Heart left ventricle (tissue), 16 donors: ENCODE measurements at regions not wholly inside any gene's neighbourhood (a gene's known extent, or its start where the extent isn't known, plus 50 kb on each side); places are given as distances from the start of the nearest gene placed in this dataset.

ENCODE experiments used
- ATAC-seq, 4 donors: fragments of 200-7000 bp; cut with Tn5 transposase; one replicate each; pipeline ENCODE4 v1.9.1; 2020 to 2022; ENCODE audit warnings: moderate library complexity in 4 of 4, mild to moderate bottlenecking in 3 of 4, moderate number of reproducible peaks in 1 of 4
- DNase-seq, 5 donors: peaks; one replicate each; pipeline ENCODE4 v3.0.0-alpha.2; 2020
- H3K27ac ChIP-seq, 12 donors: fragments of 200-600 bp; sonication (generic) in 4 of 12; one replicate each; pipeline versions ENCODE4 v1.5.0 to v1.8.0; 2016 to 2022; ENCODE audit warnings: mild to moderate bottlenecking in 2 of 12
- H3K27me3 ChIP-seq, 9 donors: fragments of 200-600 bp; sonication (generic) in 2 of 9; one replicate each; pipeline versions ENCODE4 v1.5.1 to v1.8.0; 2016 to 2022; ENCODE audit warnings: mild to moderate bottlenecking in 3 of 9
- H3K36me3 ChIP-seq, 9 donors: fragments of 200-600 bp; sonication (generic) in 2 of 9; one replicate each; pipeline versions ENCODE4 v1.5.0 to v1.8.0; 2018 to 2022; ENCODE audit warnings: mild to moderate bottlenecking in 2 of 9
- H3K4me1 ChIP-seq, 12 donors: fragments of 200-600 bp; sonication (generic) in 4 of 12; one replicate each; pipeline versions ENCODE4 v1.5.0 to v1.8.0; 2016 to 2022; ENCODE audit warnings: mild to moderate bottlenecking in 3 of 12
- H3K4me3 ChIP-seq, 12 donors: fragments of 200-600 bp; sonication (generic) in 4 of 12; one replicate each; pipeline versions ENCODE4 v1.5.0 to v1.8.0; 2017 to 2022; ENCODE audit warnings: mild to moderate bottlenecking in 9 of 12, moderate library complexity in 4 of 12
- H3K9me3 ChIP-seq, 12 donors: fragments of 200-600 bp; sonication (generic) in 4 of 12; one replicate each; pipeline versions ENCODE4 v1.5.0 to v1.8.0; 2016 to 2022; ENCODE audit warnings: mild to moderate bottlenecking in 1 of 12
- CTCF ChIP-seq, 12 donors: fragments of 200-600 bp; sonication (generic) in 4 of 12; IDR thresholded peaks; one replicate each; pipeline versions ENCODE4 v1.5.0 to v1.8.0; 2018 to 2022; ENCODE audit warnings: antibody characterized with exemption in 12 of 12, mild to moderate bottlenecking in 5 of 12
- POLR2A ChIP-seq, 2 donors: fragments of 450-650 bp; IDR thresholded peaks; one replicate each; pipeline ENCODE4 v1.6.1; 2017; ENCODE audit warnings: antibody characterized with exemption in 2 of 2, mild to moderate bottlenecking in 2 of 2, moderate library complexity in 2 of 2
- WGBS, 4 donors: extraction: QIAGEN DNeasy Blood & Tissue Kit in 2 of 4; methylation state at CpG; one replicate each; pipeline versions ENCODE4 v1.1.5 to v1.1.7; 2013 to 2018; 5-methylcytosine and 5-hydroxymethylcytosine counted together
- intact Hi-C, 10 donors: fragments of 100-400 bp; cut with DNase I; formaldehyde crosslinking; loops; one replicate each; pipeline versions ENCODE4 v1.11.1 to v1.14.2; 2022
- donor health status: ischemic (EF 13 %, LVEDD 7.1; RV severe dilation, severe dysfunction).
- donor health status: healthy with polysubstance abuse.
- donor health status: DM: no; HTN: yes; CAD: no.
- donor health status: DM: no; HTN: no; CAD: no.
- donor health status: ischemic (EF 25% LVEDD 6.9; RV normal size, moderate dysfunction).
- donor health status: ischemic (EF 25% LVEDD 5.7; RV mildly dilated, moderate dysfunction).
- donor health status: healthy.
- donor health status: DM: yes; HTN: yes; CAD: no.
- donor health status: ischemic (EF 35%, LVEDD 5.7; RV mildly dilated, moderate dysfunction).
- donor health status: nonischemic (EF 11% LVEDD 7.7; RV severe dilation, severe dysfunction).
- donor health status: DM: yes; HTN: yes; CAD: no.
- donor health status: PGD.
- donor health status: ischemic (EF 29% LVEDD 5.4; RV normal size, mild dysfunction).
- donor health status: nonischemic (EF 23%, LVEDD 6.1; RV moderate dilation, normal function).

- intact Hi-C loops, result no loop called here
Observed at GRCh38 chr5:13214182-13214581, 730.3 kb downstream of the DNAH5 start.

GRCh38 chr5:13212886-13213285 is 731.6 kb downstream of the DNAH5 start:
- H3K9me3 ChIP-seq, result no peaks in the 10 kb centered on the region
- H3K4me3 ChIP-seq, result no peak overlapping the region
- H3K27me3 ChIP-seq, result no peaks in the 10 kb centered on the region
- WGBS, 4 donors, result 75 to 81% (median 77%) methylated on average over 4 of the region's 4 CpGs
- H3K36me3 ChIP-seq, result no peaks in the 10 kb centered on the region
- DNase-seq (no peak), ATAC-seq (no peak)
- intact Hi-C loops, result no loop called here
- no peak overlapping the region for H3K27ac ChIP-seq
- TF ChIP-seq POLR2A (IDR thresholded peaks at IDR 0.05), result no peak
- TF ChIP-seq CTCF (IDR thresholded peaks at IDR 0.05), result no peak
- no peaks in the 10 kb centered on the region for H3K4me1 ChIP-seq

More at GRCh38 chr5:13214182-13214581, 730.3 kb downstream of the DNAH5 start:
- no peaks in the 10 kb centered on the region for H3K36me3 ChIP-seq
- H3K27ac ChIP-seq, result no peak overlapping the region
- H3K9me3 ChIP-seq, result peaks cover 0 to 2% (median 0%) of the 10 kb centered on the region in 12 donors
- no peak overlapping the region for H3K4me3 ChIP-seq
- DNase-seq, result no peak
- no peak for ATAC-seq
- TF ChIP-seq CTCF (IDR thresholded peaks at IDR 0.05), result no peak
- TF ChIP-seq POLR2A (IDR thresholded peaks at IDR 0.05), result no peak
- 0 to 21% (median 8%) methylated on average over 1 of the region's 1 CpG for WGBS, 4 donors
- H3K4me1 ChIP-seq, result no peaks in the 10 kb centered on the region
- H3K27me3 ChIP-seq, result no peaks in the 10 kb centered on the region

DNA sequence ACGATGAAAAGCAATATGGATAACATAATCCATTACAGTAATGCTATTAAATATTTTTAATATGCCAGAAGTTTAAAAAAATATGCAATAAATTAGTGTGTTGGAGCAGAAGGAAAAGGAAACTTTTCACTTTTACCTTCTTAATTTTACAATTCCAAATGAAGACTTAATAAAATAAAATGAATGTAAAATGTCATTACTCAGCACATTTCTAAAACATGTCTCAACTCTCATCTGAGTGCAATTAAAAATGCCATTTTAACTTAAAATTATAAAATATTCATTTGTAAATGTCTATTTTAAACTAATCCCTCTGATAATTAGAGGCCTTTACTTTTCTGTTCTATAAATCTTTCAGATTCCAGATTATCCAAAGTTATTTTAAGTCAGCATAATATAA is 733.4 kb downstream of the DNAH5 start:
- Histone ChIP-seq H3K9me3 (no peaks in the 10 kb centered on the region), H3K27ac (no peak overlapping the region), H3K4me1 (no peaks in the 10 kb centered on the region), H3K36me3 (no peaks in the 10 kb centered on the region), H3K4me3 (no peak overlapping the region), H3K27me3 (no peaks in the 10 kb centered on the region)
- DNase-seq (no peak), ATAC-seq (no peak)
- no peak for TF ChIP-seq POLR2A (IDR thresholded peaks at IDR 0.05)
- no peak for TF ChIP-seq CTCF (IDR thresholded peaks at IDR 0.05)
- 92 to 96% (median 94%) methylated on average over 1 of the region's 1 CpG for WGBS, 4 donors
- intact Hi-C loops, result no loop called here

GRCh38 chr5:13207112-13207511 is 737.4 kb downstream of the DNAH5 start:
- ATAC-seq (no peak), DNase-seq (no peak)
- intact Hi-C loops, result no loop called here
- Histone ChIP-seq H3K27ac (no peak overlapping the region), H3K4me3 (no peak overlapping the region), H3K4me1 (no peaks in the 10 kb centered on the region), H3K9me3 (peaks cover 0 to 9% (median 2%) of the 10 kb centered on the region in 12 donors), H3K36me3 (no peaks in the 10 kb centered on the region), H3K27me3 (no peaks in the 10 kb centered on the region)
- TF ChIP-seq CTCF (IDR thresholded peaks at IDR 0.05) (no peak), POLR2A (IDR thresholded peaks at IDR 0.05) (no peak)
